GF-D8 (cell line): ENCODE measurements at regions not wholly inside any gene's neighbourhood (a gene's known extent, or its start where the extent isn't known, plus 50 kb on each side); places are given as distances from the start of the nearest gene placed in this dataset.

Source experiments
- DNase-seq: peaks from one replicate; lab custom pipeline; 2025; lab: John Stamatoyannopoulos, UW

GRCh38 chr5:10073441-10074104 lies 176.1 kb downstream of the ATPSCKMT start:
- DNase-seq = no peak

- DNase-seq = no peak
These were observed 179.9 kb downstream of the ATPSCKMT start for GRCh38 chr5:10069637-10070313.

DNA sequence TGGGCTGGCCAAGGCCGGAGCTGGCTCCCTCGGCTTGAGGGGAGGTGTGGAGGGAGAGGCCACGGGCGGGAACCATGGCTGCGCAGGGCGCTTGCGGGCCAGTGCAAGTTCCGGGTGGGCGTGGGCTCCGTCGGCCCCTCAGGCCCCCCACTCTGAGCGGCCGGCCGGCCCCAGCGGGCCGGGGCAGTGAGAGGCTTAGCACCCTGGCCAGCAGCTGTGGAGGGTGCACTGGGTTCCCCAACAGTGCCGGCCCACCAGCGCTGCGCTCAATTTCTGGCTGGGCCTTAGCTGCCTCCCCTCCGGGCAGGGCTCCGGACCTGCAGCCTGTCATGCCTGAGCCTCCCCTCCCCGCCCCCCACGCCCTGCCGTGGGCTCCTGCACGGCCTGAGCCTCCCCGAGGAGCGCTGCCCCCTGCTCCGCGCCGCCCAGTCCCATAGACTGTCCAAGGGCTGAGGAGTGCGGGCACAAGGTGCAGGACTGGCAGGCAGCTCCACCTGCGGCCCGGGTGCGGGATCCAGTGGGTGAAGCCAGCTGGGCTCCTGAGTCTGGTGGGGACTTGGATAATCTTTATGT lies 184.2 kb downstream of the ATPSCKMT start:
- DNase-seq = no peak

- no peak for DNase-seq
These were observed 185.0 kb downstream of the ATPSCKMT start for GRCh38 chr5:10064546-10065195.

DNA sequence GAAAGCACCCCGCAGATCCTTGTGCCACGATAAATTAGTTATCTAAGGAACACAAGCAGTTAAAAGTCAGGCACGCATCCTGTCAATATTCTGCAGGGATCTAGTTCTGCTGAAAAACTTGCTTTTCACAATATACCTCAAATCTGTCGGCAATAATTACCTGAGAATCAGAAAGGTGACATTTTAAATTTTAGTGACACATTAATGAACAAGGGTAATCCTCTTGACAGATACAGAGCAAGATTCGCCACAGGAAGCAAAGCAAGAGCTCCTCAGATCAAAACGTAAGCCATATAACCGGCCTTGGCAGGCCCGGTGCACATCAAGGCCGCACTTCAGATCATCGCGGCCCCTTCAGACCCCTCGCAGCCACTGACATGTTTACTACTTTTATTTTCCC lies 185.7 kb downstream of the ATPSCKMT start:
- DNase-seq = no peak

GRCh38 chr5:10059980-10060379 lies 189.7 kb downstream of the ATPSCKMT start:
- DNase-seq = no peak

- no peak for DNase-seq
These were observed 190.1 kb downstream of the ATPSCKMT start for GRCh38 chr5:10059556-10059955.

DNA sequence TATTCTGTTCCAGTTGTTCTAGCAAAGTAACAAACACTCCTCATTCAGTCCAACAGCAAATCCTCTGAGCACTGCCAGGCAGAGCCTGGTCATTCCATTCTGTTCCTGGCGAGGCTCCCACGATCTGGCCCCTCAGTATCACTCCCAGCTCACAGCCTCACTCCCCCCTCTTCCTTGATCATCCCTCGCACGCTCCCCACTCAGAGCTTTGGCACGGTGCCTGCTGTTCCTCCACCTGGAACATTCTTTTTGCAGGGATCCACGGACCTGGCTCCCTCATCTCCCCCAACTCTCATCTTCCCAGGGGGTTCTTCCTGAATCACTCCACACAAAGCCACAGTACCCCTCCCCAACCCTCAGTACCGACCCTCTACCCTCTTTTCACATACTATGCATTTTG lies 192.3 kb downstream of the ATPSCKMT start:
- DNase-seq = no peak

DNA sequence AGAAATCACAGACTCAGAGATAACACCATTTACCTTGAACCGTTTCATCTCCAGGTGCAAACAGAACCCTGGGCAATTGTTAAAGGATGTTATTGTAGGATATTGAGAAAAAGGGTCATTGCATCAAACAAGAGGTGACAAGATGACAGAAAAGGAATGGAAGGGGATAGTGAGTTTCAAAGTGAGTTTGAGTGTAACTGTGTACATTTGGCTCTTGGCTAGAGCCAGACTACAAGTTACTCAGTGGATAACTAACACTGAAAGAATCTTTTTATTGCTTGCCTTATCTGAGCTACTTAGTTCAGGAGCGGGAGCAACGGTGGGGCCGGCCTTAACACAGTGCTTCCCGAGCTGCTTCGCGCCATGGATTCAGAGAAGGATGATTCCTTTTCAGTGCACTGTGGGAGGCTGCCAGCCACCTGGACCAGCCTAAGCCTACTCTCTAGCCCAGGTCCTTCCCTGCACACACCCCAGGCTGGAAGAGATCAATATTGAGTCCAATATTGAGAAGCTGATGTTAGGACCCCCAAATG lies 193.4 kb downstream of the ATPSCKMT start:
- DNase-seq = no peak

DNA sequence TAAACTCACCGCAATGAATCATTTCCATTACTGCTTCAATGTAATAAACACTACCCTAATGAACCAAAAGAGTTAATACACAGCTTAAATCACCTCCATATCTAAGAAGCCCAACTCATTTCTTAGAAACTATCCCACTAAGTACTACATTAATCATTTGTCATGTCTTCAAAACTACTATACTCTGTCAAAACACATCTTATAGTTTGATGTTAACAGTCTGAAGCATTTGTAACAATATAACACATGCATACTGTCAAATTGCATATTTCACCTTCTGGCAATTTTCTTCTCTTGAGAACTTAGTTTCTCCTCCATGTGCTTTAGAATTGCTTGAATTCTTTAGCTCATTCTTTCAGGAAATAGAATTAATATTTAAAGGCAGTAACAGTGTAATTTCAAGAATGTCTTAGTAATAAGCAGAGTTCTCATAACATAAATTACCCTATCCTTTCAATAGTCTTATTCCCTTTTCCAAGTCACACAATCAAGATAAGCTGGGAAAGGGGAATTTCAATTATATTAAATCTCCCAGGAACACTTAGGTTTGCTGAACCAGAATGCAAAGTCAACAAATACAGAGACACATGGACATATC lies 199.7 kb downstream of the ATPSCKMT start:
- no peak for DNase-seq

DNA sequence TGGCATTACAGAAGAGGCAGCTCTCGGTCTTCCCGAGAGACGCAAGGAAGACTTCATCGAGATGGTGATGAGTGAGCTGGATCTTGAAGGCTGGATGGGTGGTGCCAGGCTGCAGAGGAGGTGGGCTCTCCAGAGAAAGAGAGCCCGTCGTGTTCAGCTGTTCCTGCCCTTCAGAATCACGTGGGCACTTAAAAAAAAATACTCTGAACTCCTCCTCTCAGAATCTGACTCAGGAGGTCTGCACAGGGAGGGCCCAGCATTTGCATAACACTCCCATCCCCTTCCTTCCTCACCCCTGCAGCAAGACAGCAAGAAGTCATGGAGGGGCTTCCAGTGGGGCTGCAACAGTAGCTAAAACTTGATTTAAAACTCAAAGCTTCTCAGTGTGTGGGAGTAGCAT lies 203.0 kb downstream of the ATPSCKMT start:
- DNase-seq = no peak

DNA sequence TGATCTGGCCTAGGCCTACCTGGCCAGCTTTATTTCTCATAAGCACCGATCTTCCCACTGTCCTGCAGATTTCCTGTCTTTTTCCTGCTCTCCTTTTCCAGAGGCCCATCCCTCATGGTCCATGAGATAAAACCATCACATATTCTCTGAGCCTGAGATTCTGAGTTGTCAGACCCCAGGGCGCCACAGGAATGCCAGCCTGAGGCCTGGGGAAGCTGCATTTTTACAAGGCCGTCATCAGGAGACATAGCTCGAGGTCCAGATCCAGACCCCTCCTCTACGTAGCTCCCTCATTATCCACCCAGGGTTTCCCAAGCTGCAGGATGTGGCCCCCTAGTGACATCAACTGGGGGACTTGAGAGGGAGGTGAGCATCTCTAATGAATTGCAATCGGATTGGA lies 204.3 kb downstream of the ATPSCKMT start:
- no peak for DNase-seq

- no peak for DNase-seq
These were observed 213.4 kb downstream of the ATPSCKMT start for GRCh38 chr5:10036136-10036815.

DNA sequence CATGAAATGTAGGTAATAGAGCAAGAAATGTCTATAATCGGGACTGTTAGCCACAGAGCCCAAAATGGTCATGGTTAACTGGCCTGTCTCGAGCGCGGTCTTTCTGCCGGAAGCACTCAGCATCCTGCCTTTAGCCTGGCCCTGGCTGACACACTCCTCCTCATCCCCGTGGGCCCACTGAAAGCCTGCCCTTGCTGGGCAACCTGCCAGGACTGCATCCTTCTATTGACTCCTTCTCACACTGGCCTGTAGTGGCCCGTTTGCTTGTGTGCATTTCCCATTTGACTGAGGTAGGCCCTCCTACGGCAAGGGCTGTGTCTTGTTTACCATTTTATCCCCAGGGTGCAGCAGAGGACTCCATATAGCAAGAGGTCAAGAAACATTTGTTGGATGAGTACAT lies 215.7 kb downstream of the ATPSCKMT start:
- no peak for DNase-seq

DNA sequence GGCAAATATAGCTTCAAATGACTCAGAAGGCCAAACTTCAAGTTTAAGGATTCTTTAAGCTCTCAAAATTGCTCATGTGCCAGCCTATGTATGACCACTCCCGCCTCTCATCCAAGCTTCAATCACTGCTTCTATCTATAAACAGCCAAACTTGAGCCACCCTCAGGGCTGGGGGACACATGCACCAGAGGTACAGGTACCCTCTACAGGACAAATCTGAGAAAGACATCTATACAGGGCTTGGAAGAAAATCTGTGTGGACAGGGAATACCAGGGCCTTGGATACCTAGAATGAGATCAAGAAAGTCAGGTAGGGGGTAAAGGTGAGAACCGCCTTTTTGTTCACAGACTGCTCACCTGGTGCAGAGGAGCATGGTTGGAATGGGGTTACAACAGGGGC lies 217.9 kb downstream of the ATPSCKMT start:
- no peak for DNase-seq

- no peak for DNase-seq
These were observed 219.4 kb downstream of the ATPSCKMT start for GRCh38 chr5:10030219-10030831.

GRCh38 chr5:10023494-10023893 lies 226.2 kb downstream of the ATPSCKMT start:
- DNase-seq = no peak

DNA sequence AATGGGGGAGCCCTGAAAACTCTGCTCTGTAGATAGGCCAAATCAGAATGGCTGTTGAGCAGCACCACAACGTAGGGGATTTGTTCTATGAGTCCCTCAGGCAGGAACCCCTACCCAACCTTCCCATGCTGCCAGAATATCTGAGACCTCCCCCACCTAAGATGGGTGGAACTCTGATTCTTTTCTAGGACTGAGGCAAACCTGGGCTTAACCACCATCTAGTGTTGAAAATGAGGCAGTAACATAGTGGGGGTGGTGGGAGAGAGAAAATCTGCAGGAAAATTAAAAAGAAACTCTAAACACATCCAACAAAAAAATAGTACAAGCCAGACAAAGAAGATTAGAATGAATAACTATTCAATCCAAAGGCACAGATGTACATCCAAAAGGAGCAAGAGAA lies 228.4 kb downstream of the ATPSCKMT start:
- DNase-seq = no peak

DNA sequence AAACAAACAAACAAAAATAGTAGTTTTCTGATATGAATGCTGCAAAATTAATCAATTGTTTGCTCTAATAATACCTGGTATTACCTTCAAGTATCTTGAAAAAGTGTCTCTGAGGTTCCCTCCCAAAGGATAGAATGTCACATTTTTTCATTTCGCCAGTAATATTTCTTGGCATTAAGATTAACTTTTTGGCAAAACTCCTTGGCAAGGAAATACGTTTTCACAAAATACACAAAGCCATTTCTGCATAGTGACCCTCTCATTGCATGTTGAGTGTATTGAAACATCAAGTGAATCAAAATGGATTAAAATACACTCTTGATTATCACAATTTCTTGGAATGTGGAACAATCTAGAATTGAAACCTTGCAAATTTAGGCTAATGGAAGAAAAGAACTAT lies 230.5 kb downstream of the ATPSCKMT start:
- no peak for DNase-seq

DNA sequence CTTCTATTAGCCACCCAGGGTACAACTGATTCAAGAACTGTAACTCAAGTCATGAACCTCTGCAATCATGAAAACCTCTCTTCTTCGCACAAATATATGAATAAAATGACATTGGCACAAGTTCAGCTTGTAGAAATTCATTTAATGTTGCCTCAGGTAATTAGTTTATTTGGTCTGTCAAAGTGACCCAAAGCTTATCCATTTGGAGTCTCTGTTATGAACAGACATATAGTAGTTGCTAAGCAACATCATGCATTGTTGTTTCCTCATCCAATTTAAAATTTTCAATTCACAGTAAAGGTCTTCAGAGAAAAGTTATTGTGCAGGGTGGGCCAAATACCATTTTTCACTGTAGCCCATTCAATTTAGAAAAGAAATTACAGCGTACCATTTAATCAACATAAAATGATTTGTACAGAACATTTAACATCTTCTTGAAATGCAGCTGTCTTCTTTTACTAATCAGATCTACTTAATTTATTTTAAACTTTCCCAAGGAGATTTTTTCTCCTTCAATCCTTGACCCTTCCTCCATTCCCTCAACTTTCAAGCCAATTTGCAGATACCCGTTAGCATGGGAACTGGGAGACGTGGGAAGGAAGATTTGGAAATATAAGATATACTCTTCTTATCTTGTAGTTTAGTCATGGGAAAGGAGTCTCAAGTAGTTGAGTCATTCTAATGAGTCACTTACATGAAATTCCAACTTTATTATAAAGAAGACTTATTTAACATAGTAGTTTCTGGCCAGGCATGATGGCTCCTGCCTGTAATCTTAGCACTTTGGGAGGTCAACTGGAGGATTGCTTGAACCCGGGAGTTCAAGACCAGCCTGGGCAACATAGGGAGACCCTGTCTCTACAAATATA lies 231.3 kb downstream of the ATPSCKMT start:
- DNase-seq = no peak
